Muscle of leg (tissue), 3 donors: ENCODE measurements at regions not wholly inside any gene's neighbourhood (a gene's known extent, or its start where the extent isn't known, plus 50 kb on each side); places are given as distances from the start of the nearest gene placed in this dataset.
A peak's percentile ranks its signal among the peaks of the same experiment; 100 is the strongest.
"Not testable (repeated sequence)": the region's sequence is repeated elsewhere in the genome, so short reads cannot be mapped to it uniquely, and the experiment has no call there.

ENCODE experiments used
- DNase-seq: peaks from one replicate; pipeline ENCODE4 v3.0.0; 2013
- H3K27ac ChIP-seq: one replicate; pipeline ENCODE4 v1.5.1; 2013; ENCODE audit warnings: mild to moderate bottlenecking, low read length, control low read depth
- H3K27me3 ChIP-seq: one replicate; pipeline ENCODE4 v1.6.1; 2013; ENCODE audit warnings: low read length; ENCODE audit not compliant: control insufficient read depth, insufficient read depth
- H3K36me3 ChIP-seq: one replicate; pipeline ENCODE4 v1.6.1; 2013; ENCODE audit warnings: low read length; ENCODE audit not compliant: control insufficient read depth, insufficient read depth
- H3K4me1 ChIP-seq: one replicate; pipeline ENCODE4 v1.6.1; 2013; ENCODE audit warnings: low read length; ENCODE audit not compliant: control insufficient read depth, insufficient read depth
- H3K4me3 ChIP-seq: one replicate; pipeline ENCODE4 v1.5.1; 2013; ENCODE audit warnings: low read length, control low read depth
- H3K9me3 ChIP-seq: replicated peaks from 2 replicates; pipeline ENCODE4 v1.6.1; 2013; ENCODE audit warnings: low read depth, low read length; ENCODE audit not compliant: control insufficient read depth
- WGBS: methylation state at CpG from one replicate; pipeline ENCODE4 v1.1.5; 2013; ENCODE audit warnings: missing lambda C conversion rate; ENCODE audit not compliant: insufficient coverage; 5-methylcytosine and 5-hydroxymethylcytosine counted together

GRCh38 chr10:129063212-129063611 is 403.8 kb upstream of the MGMT start:
- Histone ChIP-seq H3K9me3 (no peaks in the 10 kb centered on the region), H3K36me3 (no peaks in the 10 kb centered on the region), H3K27me3 (no peaks in the 10 kb centered on the region), H3K4me3 (no peak overlapping the region), H3K4me1 (peaks cover 6% of the 10 kb centered on the region), H3K27ac (no peak overlapping the region)
- no peak for DNase-seq
- no CpG with 5 or more reads among the region's 4 CpGs for WGBS

- no peaks in the 10 kb centered on the region for H3K27me3 ChIP-seq
- H3K36me3 ChIP-seq, result no peaks in the 10 kb centered on the region
- WGBS, result 100% methylated on average over 2 of the region's 5 CpGs
- DNase-seq, result no peak
- no peak overlapping the region for H3K4me3 ChIP-seq
- H3K9me3 ChIP-seq, result no peaks in the 10 kb centered on the region
- peaks cover 3% of the 10 kb centered on the region for H3K4me1 ChIP-seq
- no peak overlapping the region for H3K27ac ChIP-seq
Measured at GRCh38 chr10:129063877-129064276, 403.2 kb upstream of the MGMT start.

GRCh38 chr10:129066529-129066928 is 400.5 kb upstream of the MGMT start:
- H3K4me3 ChIP-seq, H3K27me3 ChIP-seq, H3K36me3 ChIP-seq, DNase-seq, H3K4me1 ChIP-seq, H3K9me3 ChIP-seq, H3K27ac ChIP-seq: not testable (repeated sequence)
- no CpG with 5 or more reads among the region's 4 CpGs for WGBS

- not testable (repeated sequence) for H3K36me3 ChIP-seq, H3K4me1 ChIP-seq, H3K27ac ChIP-seq, H3K9me3 ChIP-seq, H3K4me3 ChIP-seq, DNase-seq, H3K27me3 ChIP-seq
- WGBS, result 98% methylated on average over 24 of the region's 29 CpGs
Measured at GRCh38 chr10:129071411-129071810, 395.6 kb upstream of the MGMT start.

GRCh38 chr10:129074939-129075338 is 392.1 kb upstream of the MGMT start:
- no CpG with 5 or more reads among the region's 3 CpGs for WGBS
- Histone ChIP-seq H3K27me3 (no peaks in the 10 kb centered on the region), H3K27ac (no peak overlapping the region), H3K4me3 (no peak overlapping the region), H3K4me1 (peaks cover 24% of the 10 kb centered on the region), H3K9me3 (peaks cover 4% of the 10 kb centered on the region), H3K36me3 (no peaks in the 10 kb centered on the region)
- no peak for DNase-seq

GRCh38 chr10:129075508-129075907 is 391.5 kb upstream of the MGMT start:
- peaks cover 24% of the 10 kb centered on the region for H3K4me1 ChIP-seq
- H3K36me3 ChIP-seq, result no peaks in the 10 kb centered on the region
- H3K4me3 ChIP-seq, result no peak overlapping the region
- peaks cover 7% of the 10 kb centered on the region for H3K9me3 ChIP-seq
- no peak overlapping the region for H3K27ac ChIP-seq
- no peak for DNase-seq
- H3K27me3 ChIP-seq, result no peaks in the 10 kb centered on the region
- no CpG with 5 or more reads among the region's 6 CpGs for WGBS

GRCh38 chr10:129075927-129076326 is 391.1 kb upstream of the MGMT start:
- Histone ChIP-seq H3K36me3 (no peaks in the 10 kb centered on the region), H3K9me3 (peaks cover 7% of the 10 kb centered on the region), H3K27me3 (no peaks in the 10 kb centered on the region), H3K4me3 (no peak overlapping the region), H3K27ac (no peak overlapping the region), H3K4me1 (peaks cover 24% of the 10 kb centered on the region)
- 82% methylated on average over 11 of the region's 11 CpGs for WGBS
- no peak for DNase-seq

- WGBS, result 75% methylated on average over 1 of the region's 3 CpGs
- DNase-seq, result peak; percentile 62
- no peaks in the 10 kb centered on the region for H3K27me3 ChIP-seq
Measured at GRCh38 chr10:129078346-129078745, 388.7 kb upstream of the MGMT start.

GRCh38 chr10:129078746-129079145 is 388.3 kb upstream of the MGMT start:
- H3K9me3 ChIP-seq, result peaks cover 8% of the 10 kb centered on the region
- no peaks in the 10 kb centered on the region for H3K27me3 ChIP-seq
- no peak overlapping the region for H3K27ac ChIP-seq
- no peak for DNase-seq
- 44% methylated on average over 4 of the region's 7 CpGs for WGBS
- no peak overlapping the region for H3K4me3 ChIP-seq
- H3K4me1 ChIP-seq, result peaks cover 24% of the 10 kb centered on the region
- H3K36me3 ChIP-seq, result no peaks in the 10 kb centered on the region

More at GRCh38 chr10:129078346-129078745, 388.7 kb upstream of the MGMT start:
- Histone ChIP-seq H3K36me3 (no peaks in the 10 kb centered on the region), H3K9me3 (peaks cover 8% of the 10 kb centered on the region), H3K4me1 (peaks cover 24% of the 10 kb centered on the region), H3K4me3 (no peak overlapping the region), H3K27ac (no peak overlapping the region)

GRCh38 chr10:129079705-129080104 is 387.3 kb upstream of the MGMT start:
- Histone ChIP-seq H3K4me1 (peaks cover 24% of the 10 kb centered on the region), H3K36me3 (no peaks in the 10 kb centered on the region), H3K27me3 (no peaks in the 10 kb centered on the region), H3K9me3 (peaks cover 8% of the 10 kb centered on the region), H3K27ac (peak overlapping the region; percentile 60), H3K4me3 (no peak overlapping the region)
- peak; percentile 91 for DNase-seq
- 10% methylated on average over 3 of the region's 3 CpGs for WGBS

- H3K27me3 ChIP-seq, result no peaks in the 10 kb centered on the region
- H3K36me3 ChIP-seq, result no peaks in the 10 kb centered on the region
- no peaks in the 10 kb centered on the region for H3K4me1 ChIP-seq
- H3K9me3 ChIP-seq, result peaks cover 4% of the 10 kb centered on the region
- no CpG with 5 or more reads among the region's 1 CpG for WGBS
- H3K4me3 ChIP-seq, result no peak overlapping the region
- DNase-seq, result no peak
- H3K27ac ChIP-seq, result no peak overlapping the region
Measured at GRCh38 chr10:129085811-129086210, 381.2 kb upstream of the MGMT start.
